ENCODE measurements at regions not wholly inside any gene's neighbourhood (a gene's known extent, or its start where the extent isn't known, plus 50 kb on each side); places are given as distances from the start of the nearest gene placed in this dataset.

GRCh38 chr14:42860371-42860770 is 1253.7 kb downstream of the LRFN5 start:
- no peaks in the 10 kb centered on the region for H3K4me1 ChIP-seq (ENCODE audit: control insufficient read depth, insufficient read depth, low read length)
- H2BK15ac ChIP-seq (ENCODE audit: low read depth, low read length), result no peak overlapping the region
- no peak overlapping the region for H3K4ac ChIP-seq (ENCODE audit: low read depth, low read length)
- no peak overlapping the region for H3K27ac ChIP-seq (ENCODE audit: insufficient read depth, low read length)
- dilution Hi-C loops (cut with HindIII; ENCODE audit: low sequenced_read_pairs, unreplicated experiment) (no loop called here), in situ Hi-C loops (cut with MboI; ENCODE audit: low sequenced_read_pairs) (no loop called here), intact Hi-C loops (cut with micrococcal nuclease) (no loop called here)
- ChIA-PET POLR2A (ENCODE audit: unreplicated experiment) (no interaction called here), CTCF (no interaction called here)
- no peaks in the 10 kb centered on the region for H3K79me1 ChIP-seq (ENCODE audit: low read depth in 1 of 2, low read length in 2 of 2)
- no peak overlapping the region for H4K8ac ChIP-seq (ENCODE audit: low read depth in 2 of 2, low read length in 2 of 2)
- H3K56ac ChIP-seq (ENCODE audit: extremely low read depth, insufficient read depth, low read length), result no peak overlapping the region
- H2AFZ ChIP-seq (replicated peaks; ENCODE audit: low read length, poor library complexity), result no peak overlapping the region
- H4K20me1 ChIP-seq (ENCODE audit: insufficient read depth, low read length), result no peaks in the 10 kb centered on the region
- H2BK20ac ChIP-seq (ENCODE audit: low read depth, low read length), result no peak overlapping the region
- H3K14ac ChIP-seq (replicated peaks; ENCODE audit: low read depth, low read length), result no peak overlapping the region
- TF ChIP-seq ELK1 (IDR thresholded peaks at IDR 0.05; ENCODE audit: borderline replicate concordance, low read depth, low read length) (no peak), CHD1 (IDR thresholded peaks at IDR 0.05; ENCODE audit: low read depth, low read length) (no peak), MAZ (IDR thresholded peaks at IDR 0.05; ENCODE audit: borderline replicate concordance, low read depth, low read length) (no peak), RAD21 (IDR thresholded peaks at IDR 0.05; ENCODE audit: low read length) (no peak), USF2 (IDR thresholded peaks at IDR 0.05; ENCODE audit: low read depth, low read length) (no peak), RCOR1 (IDR thresholded peaks at IDR 0.05; ENCODE audit: insufficient replicate concordance, low read length) (no peak)
- H3K36me3 ChIP-seq (ENCODE audit: control insufficient read depth, insufficient read depth, low read length), result no peaks in the 10 kb centered on the region
- no peaks in the 10 kb centered on the region for H3K9me3 ChIP-seq (ENCODE audit: control insufficient read depth, insufficient read depth, low read length)
- no peak overlapping the region for H2AK5ac ChIP-seq (ENCODE audit: low read depth, low read length)
- H3K4me2 ChIP-seq (ENCODE audit: low read depth, low read length), result no peak overlapping the region
- ATAC-seq (ENCODE audit: low read depth) (no peak), DNase-seq (no peak)
- no peak overlapping the region for H3K23ac ChIP-seq (ENCODE audit: low read depth, low read length)
- no peak overlapping the region for H2AK9ac ChIP-seq (replicated peaks; ENCODE audit: low read depth, low read length, poor library complexity)
- BruUV-seq (replicated peaks), result no TSS peak
- H3K9me1 ChIP-seq (ENCODE audit: insufficient read depth, low read length), result no peaks in the 10 kb centered on the region
- no peak overlapping the region for H2BK120ac ChIP-seq (ENCODE audit: low read depth, low read length)
- no peak overlapping the region for H2BK5ac ChIP-seq (ENCODE audit: low read depth, low read length, poor library complexity, severe bottlenecking)
- H4K5ac ChIP-seq (ENCODE audit: low read depth, low read length), result no peak overlapping the region
- H3K18ac ChIP-seq (ENCODE audit: low read depth, low read length), result no peak overlapping the region
- no peak overlapping the region for H3K9ac ChIP-seq (ENCODE audit: low read depth, low read length)
- H3K27me3 ChIP-seq (ENCODE audit: control insufficient read depth, insufficient read depth, low read length), result no peaks in the 10 kb centered on the region
- H3K4me3 ChIP-seq (ENCODE audit: insufficient read depth, low read depth, low read length), result no peak overlapping the region
- WGBS, 2 experiments (ENCODE audit: extremely low coverage in 2 of 2, insufficient read length in 1 of 2), result no CpG with 5 or more reads among the region's 1 CpG
- no peak overlapping the region for H4K91ac ChIP-seq (ENCODE audit: insufficient read depth, low read depth, low read length)
